GM23338 (cell line): ENCODE measurements at regions not wholly inside any gene's neighbourhood (a gene's known extent, or its start where the extent isn't known, plus 50 kb on each side); places are given as distances from the start of the nearest gene placed in this dataset.

ENCODE experiments used
- ATAC-seq: fragments of 200-7000 bp; cut with Tn5 transposase; 3 replicates; pipeline ENCODE4 v1.9.1; 2020
- DNase-seq: peaks from one replicate; pipeline ENCODE4 v3.0.0-alpha.2; 2015; ENCODE audit warnings: low spot score
- H2AFZ ChIP-seq: fragments of 200-600 bp; sonication (generic); 2 replicates; pipeline ENCODE4 v1.8.0; 2016; ENCODE audit warnings: antibody characterized with exemption, mild to moderate bottlenecking, moderate library complexity
- H3F3A ChIP-seq: fragments of 200-600 bp; sonication (generic); replicated peaks from 2 replicates; pipeline ENCODE4 v1.8.0; 2017; ENCODE audit warnings: antibody characterized with exemption, mixed run types, low read depth
- H3K27ac ChIP-seq: fragments of 200-600 bp; sonication (generic); 2 replicates; pipeline ENCODE4 v1.6.1; 2016; ENCODE audit warnings: low read depth
- H3K27me3 ChIP-seq: fragments of 200-600 bp; sonication (generic); 2 replicates; pipeline ENCODE4 v1.8.0; 2016; ENCODE audit warnings: mild to moderate bottlenecking, mixed run types, moderate library complexity; ENCODE audit not compliant: insufficient read depth
- H3K36me3 ChIP-seq: fragments of 200-600 bp; sonication (generic); 2 replicates; pipeline ENCODE4 v1.8.0; 2016; ENCODE audit warnings: mild to moderate bottlenecking; ENCODE audit not compliant: insufficient read depth
- H3K4me1 ChIP-seq: fragments of 200-600 bp; sonication (generic); 2 replicates; pipeline ENCODE4 v1.8.0; 2016; ENCODE audit warnings: mild to moderate bottlenecking, moderate library complexity; ENCODE audit not compliant: insufficient read depth
- H3K4me2 ChIP-seq: fragments of 200-600 bp; sonication (generic); 2 replicates; pipeline ENCODE4 v1.7.1; 2017; ENCODE audit warnings: mixed run types
- H3K4me3 ChIP-seq: fragments of 200-600 bp; sonication (generic); 2 replicates; pipeline ENCODE4 v1.6.1; 2016; ENCODE audit warnings: mixed run types
- H3K79me2 ChIP-seq: fragments of 200-600 bp; sonication (generic); replicated peaks from 2 replicates; pipeline ENCODE4 v1.8.0; 2017; ENCODE audit warnings: mild to moderate bottlenecking; ENCODE audit not compliant: insufficient read depth
- H3K9me2 ChIP-seq: fragments of 200-600 bp; sonication (generic); 2 replicates; pipeline ENCODE4 v1.8.0; 2017; ENCODE audit not compliant: insufficient read depth
- H4K20me1 ChIP-seq: fragments of 200-600 bp; sonication (generic); replicated peaks from 2 replicates; pipeline ENCODE4 v1.8.0; 2017; ENCODE audit warnings: mild to moderate bottlenecking; ENCODE audit not compliant: insufficient read depth
- H3K27ac Mint-ChIP-seq: 2 replicates; pipeline ENCODE4 v1.8.0; 2020; ENCODE audit warnings: inconsistent platforms, mild to moderate bottlenecking, moderate library complexity, mixed read lengths
- H3K27me3 Mint-ChIP-seq: 3 replicates; pipeline ENCODE4 v1.8.0; 2022; ENCODE audit warnings: low read depth, mild to moderate bottlenecking, moderate library complexity, mixed read lengths, inconsistent platforms; ENCODE audit not compliant: insufficient read depth, poor library complexity
- H3K36me3 Mint-ChIP-seq: 3 replicates; pipeline ENCODE4 v1.8.0; 2021; ENCODE audit warnings: low read depth, mild to moderate bottlenecking, inconsistent platforms, moderate library complexity, mixed read lengths
- H3K4me1 Mint-ChIP-seq: 3 replicates; pipeline ENCODE4 v1.8.0; 2020; ENCODE audit warnings: mild to moderate bottlenecking, inconsistent platforms, mixed read lengths
- H3K4me3 Mint-ChIP-seq: 3 replicates; pipeline ENCODE4 v1.8.0; 2021; ENCODE audit warnings: moderate library complexity, mild to moderate bottlenecking, inconsistent platforms, mixed read lengths
- H3K9me3 Mint-ChIP-seq: 3 replicates; pipeline ENCODE4 v1.8.0; 2020; ENCODE audit warnings: moderate library complexity, mild to moderate bottlenecking, inconsistent platforms, mixed read lengths
- EZH2 ChIP-seq: fragments of 200-600 bp; sonication (generic); IDR thresholded peaks from one replicate; pipeline ENCODE4 v1.8.0; 2017; ENCODE audit warnings: antibody characterized with exemption, mild to moderate bottlenecking, low read depth; ENCODE audit not compliant: unreplicated experiment
- JUNB ChIP-seq: IDR thresholded peaks from one replicate; pipeline ENCODE4 v1.6.1; 2016; ENCODE audit warnings: antibody characterized with exemption; ENCODE audit not compliant: unreplicated experiment
- POLR2AphosphoS5 ChIP-seq: IDR thresholded peaks from 2 replicates; pipeline ENCODE4 v1.6.1; 2016; ENCODE audit warnings: antibody characterized with exemption, low read depth
- REST ChIP-seq: IDR thresholded peaks from one replicate; pipeline ENCODE4 v1.6.1; 2018; ENCODE audit warnings: antibody characterized with exemption; ENCODE audit not compliant: unreplicated experiment
- STAT1 ChIP-seq: IDR thresholded peaks from one replicate; pipeline ENCODE4 v1.6.1; 2016; ENCODE audit warnings: antibody characterized with exemption; ENCODE audit not compliant: unreplicated experiment

- TF ChIP-seq REST, result no peak
- TF ChIP-seq JUNB, result no peak
- TF ChIP-seq POLR2AphosphoS5, result no peak
- TF ChIP-seq EZH2, result no peak
Observed at GRCh38 chr20:52483382-52483781, 291.8 kb upstream of the ZFP64 start (continued).

GRCh38 chr20:52482044-52482443, 290.5 kb upstream of the ZFP64 start:
- no peak for DNase-seq
- Histone ChIP-seq H3K27ac (no peak overlapping the region), H4K20me1 (no peaks in the 10 kb centered on the region), H3K79me2 (no peaks in the 10 kb centered on the region), H3F3A (no peaks in the 10 kb centered on the region), H2AFZ (no peak overlapping the region), H3K27me3 (no peaks in the 10 kb centered on the region), H3K4me3 (no peak overlapping the region), H3K4me1 (no peaks in the 10 kb centered on the region), H3K36me3 (no peaks in the 10 kb centered on the region), H3K9me2 (no peaks in the 10 kb centered on the region), H3K4me2 (no peak overlapping the region)
- Mint-ChIP-seq H3K4me1 (no peaks in the 10 kb centered on the region), H3K9me3 (no peaks in the 10 kb centered on the region), H3K27ac (no peak overlapping the region), H3K36me3 (no peaks in the 10 kb centered on the region), H3K4me3 (no peak overlapping the region), H3K27me3 (no peaks in the 10 kb centered on the region)
- ATAC-seq, result no peak
- no peak for TF ChIP-seq JUNB

GRCh38 chr20:52481443-52481842, 289.9 kb upstream of the ZFP64 start:
- Histone ChIP-seq H3K9me2 (no peaks in the 10 kb centered on the region), H3K27me3 (no peaks in the 10 kb centered on the region), H3F3A (no peaks in the 10 kb centered on the region), H3K79me2 (no peaks in the 10 kb centered on the region), H3K4me3 (no peak overlapping the region), H3K4me2 (no peak overlapping the region), H2AFZ (no peak overlapping the region), H3K36me3 (no peaks in the 10 kb centered on the region), H3K4me1 (no peaks in the 10 kb centered on the region), H3K27ac (no peak overlapping the region), H4K20me1 (no peaks in the 10 kb centered on the region)
- no peaks in the 10 kb centered on the region for H3K9me3 Mint-ChIP-seq
- no peak overlapping the region for H3K4me3 Mint-ChIP-seq
- DNase-seq, result no peak
- TF ChIP-seq POLR2AphosphoS5 (no peak), STAT1 (no peak)
- no peak overlapping the region for H3K27ac Mint-ChIP-seq
- H3K27me3 Mint-ChIP-seq, result no peaks in the 10 kb centered on the region
- no peaks in the 10 kb centered on the region for H3K4me1 Mint-ChIP-seq
- no peak for ATAC-seq
- no peaks in the 10 kb centered on the region for H3K36me3 Mint-ChIP-seq
